GM21717 (cell line): ENCODE measurements at regions not wholly inside any gene's neighbourhood (a gene's known extent, or its start where the extent isn't known, plus 50 kb on each side); places are given as distances from the start of the nearest gene placed in this dataset.

Experiments used
- ATAC-seq: cut with Tn5 transposase; IDR thresholded peaks from one replicate; pipeline ENCODE4 v1.9.1; 2021; ENCODE audit warnings: mild to moderate bottlenecking, moderate library complexity; ENCODE audit not compliant: unreplicated experiment

DNA sequence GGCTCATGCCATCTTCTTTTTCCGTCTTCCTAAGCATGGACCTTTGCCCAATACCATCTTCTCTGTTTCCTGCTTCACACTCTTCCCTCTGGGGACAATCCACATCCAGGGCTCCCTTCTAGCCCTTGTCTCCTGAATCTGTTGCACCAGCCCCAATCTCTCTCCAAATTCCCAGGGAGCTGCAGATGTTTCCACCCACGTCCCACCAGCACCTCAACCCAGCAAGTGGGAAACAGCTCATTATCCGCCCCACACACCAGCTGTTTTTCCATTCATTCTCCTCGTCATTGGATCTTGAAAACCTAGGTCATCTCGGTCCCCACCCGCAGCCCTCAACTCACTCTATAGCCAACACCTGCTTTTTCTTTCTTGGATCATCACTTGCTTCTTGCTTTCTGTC, 185.0 kb upstream of the CDYL start:
- ATAC-seq, result no peak

- ATAC-seq, result no peak
These were observed 186.9 kb upstream of the CDYL start for GRCh38 chr6:4589295-4589694.

- no peak for ATAC-seq
These were observed 187.6 kb upstream of the CDYL start for GRCh38 chr6:4588581-4588980.

- ATAC-seq, result no peak
These were observed 188.0 kb upstream of the CDYL start for GRCh38 chr6:4588163-4588562.

GRCh38 chr6:4587171-4587570, 189.0 kb upstream of the CDYL start:
- ATAC-seq, result no peak

DNA sequence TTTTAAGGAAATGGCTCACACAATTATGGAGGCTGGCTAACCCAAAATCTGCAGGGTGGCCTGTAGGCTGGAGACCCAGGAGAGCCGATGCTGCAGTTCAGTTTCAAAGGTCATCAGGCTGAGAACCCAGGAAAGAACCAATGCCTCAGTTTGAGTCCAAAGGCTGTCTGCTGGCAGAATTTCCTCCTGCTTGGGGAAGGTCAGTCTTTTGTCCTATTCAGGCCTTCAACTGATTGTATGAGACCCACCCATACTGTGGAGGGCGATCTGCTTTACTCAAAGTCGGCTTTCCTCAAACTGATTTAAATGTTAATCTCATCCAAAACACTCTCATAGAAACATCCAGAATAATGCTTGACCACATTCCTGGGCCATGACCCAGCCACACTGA, 189.7 kb upstream of the CDYL start:
- ATAC-seq, result no peak

DNA sequence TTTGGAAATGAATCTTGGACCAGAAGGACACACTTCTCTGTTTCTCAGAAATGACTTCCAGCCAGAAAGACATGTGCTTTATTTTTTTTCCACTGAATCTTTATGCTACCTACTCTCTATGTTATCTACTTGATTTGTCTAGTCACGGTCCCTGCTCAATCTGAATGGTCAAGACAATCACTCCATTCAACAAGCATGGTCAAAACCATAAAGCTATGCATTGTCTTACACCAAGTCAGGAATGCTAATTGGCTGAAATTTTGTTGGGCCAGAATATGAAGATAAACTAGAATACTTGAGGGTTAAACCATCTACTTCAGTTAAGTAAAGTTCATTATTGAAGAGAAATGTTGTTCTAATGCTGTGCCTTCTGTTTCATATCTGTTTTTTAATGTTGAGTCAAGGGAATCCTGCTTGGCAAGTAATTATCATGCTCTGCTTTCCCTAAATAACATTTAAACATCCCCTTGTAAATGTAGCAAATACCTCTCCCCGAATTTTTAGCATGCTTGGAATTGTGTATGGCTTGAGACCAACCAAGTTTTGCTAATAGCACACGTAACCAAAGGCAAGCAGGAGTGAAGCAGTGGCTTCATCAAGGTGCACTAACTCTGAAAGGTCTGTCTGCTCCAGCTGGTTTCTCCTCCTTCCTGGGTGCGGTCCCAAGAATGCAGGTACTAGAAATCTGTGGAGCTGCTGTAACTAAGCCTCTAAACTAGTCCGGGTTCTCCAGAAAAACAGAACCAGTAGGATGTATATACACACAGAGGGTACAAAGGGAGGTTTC, 190.3 kb upstream of the CDYL start:
- ATAC-seq, result no peak

GRCh38 chr6:4584801-4585200, 191.4 kb upstream of the CDYL start:
- no peak for ATAC-seq

DNA sequence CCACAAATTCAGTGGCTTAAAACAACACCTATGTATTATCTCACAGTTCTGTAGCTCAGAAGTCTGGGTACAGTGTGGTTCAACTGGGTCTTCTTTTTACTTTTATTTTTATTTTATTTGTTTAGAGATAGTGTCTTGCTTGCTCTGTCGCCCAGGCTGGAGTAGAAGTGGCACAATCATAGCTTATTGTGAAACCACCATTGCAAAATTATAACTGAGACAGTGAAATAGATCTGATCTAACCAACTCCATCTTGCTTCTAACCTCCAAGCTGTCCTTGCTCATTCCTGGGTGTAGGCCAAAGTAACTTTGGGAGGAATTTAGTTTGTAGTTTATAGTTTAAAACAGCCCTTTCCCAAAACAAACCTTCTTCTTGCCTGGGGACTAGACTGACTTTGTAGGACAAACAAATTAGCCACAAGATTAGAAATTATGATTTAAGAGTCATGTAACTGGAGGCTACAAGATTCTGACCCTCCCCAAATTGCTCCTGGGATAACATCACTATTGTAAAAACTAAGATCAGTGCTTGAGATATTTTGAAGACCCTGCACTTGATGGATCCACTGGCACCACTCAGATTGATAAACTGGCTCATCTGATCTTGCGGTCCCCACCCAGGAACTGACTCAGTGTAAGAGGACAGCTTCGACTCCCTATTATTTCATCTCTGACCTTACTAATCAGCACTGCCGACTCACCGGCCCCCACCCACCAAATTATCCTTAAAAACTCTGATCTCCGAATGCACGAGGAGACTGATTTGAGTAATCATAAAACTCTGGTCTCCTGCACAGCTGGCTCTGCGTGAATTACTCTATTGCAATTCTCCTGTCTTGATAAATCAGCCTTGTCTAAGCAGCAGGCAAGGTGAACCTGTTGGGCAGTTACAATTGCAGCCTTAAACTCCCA, 193.4 kb upstream of the CDYL start:
- ATAC-seq, result no peak

GRCh38 chr6:4581468-4582385, 194.5 kb upstream of the CDYL start:
- ATAC-seq, result no peak

GRCh38 chr6:4580361-4580760, 195.8 kb upstream of the CDYL start:
- no peak for ATAC-seq

- ATAC-seq, result no peak
These were observed 198.8 kb upstream of the CDYL start for GRCh38 chr6:4577406-4577805.

- no peak for ATAC-seq
These were observed 200.5 kb upstream of the CDYL start for GRCh38 chr6:4575714-4576113.

GRCh38 chr6:4574007-4574406, 202.2 kb upstream of the CDYL start:
- ATAC-seq, result no peak

GRCh38 chr6:4571011-4571410, 205.2 kb upstream of the CDYL start:
- no peak for ATAC-seq

DNA sequence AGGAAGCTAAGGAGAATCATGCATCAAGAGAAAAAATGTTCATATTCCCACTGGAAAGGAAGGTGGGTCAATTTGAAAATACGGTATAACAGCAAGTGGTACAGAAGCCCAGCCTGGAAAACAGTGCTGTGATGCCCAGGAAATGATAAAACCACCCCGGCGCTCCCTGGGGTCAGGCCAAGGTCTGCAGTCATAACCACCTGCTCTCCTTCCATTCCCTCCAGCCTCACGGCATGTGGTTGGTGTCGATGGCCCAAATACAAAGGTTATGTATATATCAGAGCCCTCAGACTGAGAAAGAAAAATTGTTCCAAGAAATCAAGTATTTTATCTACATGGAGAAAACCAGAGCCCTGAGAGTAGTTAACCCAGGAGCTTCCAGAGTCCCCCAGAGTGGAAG, 208.1 kb upstream of the CDYL start:
- no peak for ATAC-seq

DNA sequence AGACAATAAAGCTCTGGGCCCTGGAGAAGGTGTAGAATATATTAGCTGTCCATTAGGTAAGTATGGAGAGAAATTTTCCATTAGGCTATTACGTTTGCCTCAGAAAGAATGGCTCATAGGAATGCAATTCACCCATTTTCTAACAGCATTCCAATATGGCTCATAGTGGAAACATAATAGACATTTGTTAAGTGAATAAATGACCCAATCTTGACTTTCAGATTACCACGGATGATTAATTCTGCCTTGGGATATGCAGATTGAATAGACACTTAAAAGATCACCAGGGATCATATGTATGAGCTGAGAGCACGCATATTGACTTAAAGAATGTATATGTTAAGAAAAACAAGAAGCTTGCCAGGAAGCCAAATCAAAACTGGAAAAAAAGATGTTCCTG, 209.1 kb upstream of the CDYL start:
- ATAC-seq, result no peak

- no peak for ATAC-seq
These were observed 210.6 kb upstream of the CDYL start for GRCh38 chr6:4565301-4566250.

DNA sequence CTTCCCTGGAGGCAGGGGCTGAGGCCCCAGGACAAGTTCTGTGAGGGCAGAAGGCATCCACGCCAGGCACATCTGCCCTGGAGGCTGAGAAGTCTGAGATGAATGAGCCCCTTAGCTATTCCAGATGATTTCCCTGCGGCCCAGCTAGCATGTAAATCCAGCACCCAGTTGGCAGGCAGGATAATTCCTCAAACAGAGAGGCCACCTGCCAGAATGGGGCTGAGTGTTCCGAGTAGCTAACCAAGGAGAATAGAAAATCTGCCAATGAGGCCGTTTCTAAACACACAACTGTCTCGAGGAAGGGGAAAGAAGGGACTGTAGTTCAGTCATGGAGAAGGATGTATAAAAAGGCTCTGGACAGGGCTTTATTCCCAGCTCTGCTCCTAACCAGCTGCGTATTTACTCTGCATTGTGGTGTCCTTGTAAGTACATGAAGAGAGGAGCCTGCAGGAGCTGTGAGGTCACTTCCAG, 211.4 kb upstream of the CDYL start:
- no peak for ATAC-seq

DNA sequence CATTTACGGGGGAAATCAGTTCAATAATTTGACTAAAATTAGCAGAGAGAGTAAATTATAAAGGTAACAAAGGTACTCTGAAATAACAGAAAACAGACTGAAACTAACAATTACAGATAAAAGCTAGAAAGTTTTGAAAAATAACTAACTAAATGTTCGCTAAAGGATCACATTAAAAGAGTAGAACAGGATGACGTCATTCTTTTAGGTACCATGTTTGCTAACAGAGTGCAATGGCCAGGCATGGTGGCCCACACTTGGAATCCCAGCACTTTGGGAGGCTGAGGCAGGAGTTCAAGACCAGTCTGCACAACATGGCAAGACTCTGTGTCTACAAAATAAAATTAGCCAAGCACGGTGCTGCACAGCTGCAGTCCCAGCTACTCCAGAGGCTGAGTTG, 212.3 kb upstream of the CDYL start:
- ATAC-seq, result no peak
